ENCODE measurements at regions not wholly inside any gene's neighbourhood (a gene's known extent, or its start where the extent isn't known, plus 50 kb on each side); places are given as distances from the start of the nearest gene placed in this dataset.

DNA sequence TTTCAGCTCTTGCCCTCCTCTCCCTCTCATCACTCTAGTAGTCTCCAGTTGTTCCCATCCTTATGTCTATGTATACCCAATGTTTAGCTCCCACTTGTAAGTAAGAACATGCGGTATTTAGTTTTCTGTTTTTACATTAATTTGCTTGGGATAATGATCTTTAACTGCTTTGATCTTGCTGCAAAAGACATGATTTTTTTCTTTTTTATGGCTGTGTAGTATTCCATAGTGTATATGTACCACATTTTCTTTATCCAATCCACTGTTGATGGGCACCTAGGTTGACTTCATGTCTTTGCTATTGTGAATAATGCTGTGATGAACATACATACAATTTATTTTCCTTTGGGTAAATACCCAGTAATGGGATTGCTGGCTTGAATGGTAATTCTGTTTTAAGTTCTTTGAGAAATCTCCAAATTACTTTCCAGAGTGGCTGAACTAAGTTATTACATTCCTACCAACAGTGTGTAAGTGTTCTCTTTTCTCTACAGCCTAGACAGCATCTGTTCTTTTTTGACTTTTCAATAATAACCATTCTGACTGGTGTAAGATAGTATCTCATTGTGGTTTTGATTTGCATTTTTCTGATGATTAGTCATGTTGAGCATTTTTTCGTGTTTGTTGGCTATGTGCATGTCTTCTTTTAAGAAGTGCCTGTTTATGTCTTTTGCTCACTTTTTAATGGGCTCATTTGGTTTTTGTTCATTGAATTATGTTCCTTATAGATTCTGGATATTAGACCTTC is 179.6 kb upstream of the SLC39A10 start:
- no peak overlapping the region for H3K4me3 ChIP-seq (replicated peaks in 1 of 3; ENCODE audit: low read depth in 2 of 3, low read length in 3 of 3)
- intact Hi-C loops (cut with micrococcal nuclease) = no loop called here
- H3K9ac ChIP-seq (ENCODE audit: insufficient read depth, low read length, poor library complexity, severe bottlenecking) = no peak overlapping the region
- no CpG with 5 or more reads among the region's 2 CpGs for WGBS (ENCODE audit: insufficient coverage)
- peaks cover 0 to 10% (median 5%) of the 10 kb centered on the region in 7 donors for H3K9me3 Mint-ChIP-seq
- H3K36me3 ChIP-seq (replicated peaks in 1 of 2; ENCODE audit: control insufficient read depth in 1 of 2, insufficient read depth in 2 of 2, low read length in 2 of 2) = no peaks in the 10 kb centered on the region
- H3K27ac Mint-ChIP-seq = no peak overlapping the region
- H3K4me3 Mint-ChIP-seq = no peak overlapping the region
- H3K9me3 ChIP-seq (replicated peaks in 1 of 2; ENCODE audit: control insufficient read depth in 1 of 2, insufficient read depth in 1 of 2, low read length in 2 of 2) = no peaks in the 10 kb centered on the region
- H3K36me3 Mint-ChIP-seq = peaks cover 0 to 3% of the 10 kb centered on the region in 2 donors
- TF ChIP-seq, protein P1, sequence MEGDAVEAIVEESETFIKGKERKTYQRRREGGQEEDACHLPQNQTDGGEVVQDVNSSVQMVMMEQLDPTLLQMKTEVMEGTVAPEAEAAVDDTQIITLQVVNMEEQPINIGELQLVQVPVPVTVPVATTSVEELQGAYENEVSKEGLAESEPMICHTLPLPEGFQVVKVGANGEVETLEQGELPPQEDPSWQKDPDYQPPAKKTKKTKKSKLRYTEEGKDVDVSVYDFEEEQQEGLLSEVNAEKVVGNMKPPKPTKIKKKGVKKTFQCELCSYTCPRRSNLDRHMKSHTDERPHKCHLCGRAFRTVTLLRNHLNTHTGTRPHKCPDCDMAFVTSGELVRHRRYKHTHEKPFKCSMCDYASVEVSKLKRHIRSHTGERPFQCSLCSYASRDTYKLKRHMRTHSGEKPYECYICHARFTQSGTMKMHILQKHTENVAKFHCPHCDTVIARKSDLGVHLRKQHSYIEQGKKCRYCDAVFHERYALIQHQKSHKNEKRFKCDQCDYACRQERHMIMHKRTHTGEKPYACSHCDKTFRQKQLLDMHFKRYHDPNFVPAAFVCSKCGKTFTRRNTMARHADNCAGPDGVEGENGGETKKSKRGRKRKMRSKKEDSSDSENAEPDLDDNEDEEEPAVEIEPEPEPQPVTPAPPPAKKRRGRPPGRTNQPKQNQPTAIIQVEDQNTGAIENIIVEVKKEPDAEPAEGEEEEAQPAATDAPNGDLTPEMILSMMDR (IDR thresholded peaks at IDR 0.05) = no peak
- H3K4me1 Mint-ChIP-seq = peaks cover 12% of the 10 kb centered on the region
- no peak overlapping the region for H2AFZ ChIP-seq (ENCODE audit: insufficient read depth, low read depth, low read length, poor library complexity, severe bottlenecking)
- H3K27ac ChIP-seq (ENCODE audit: low read depth in 1 of 2, low read length in 2 of 2) = no peak overlapping the region
- DNase-seq = no peak
- H3K27me3 ChIP-seq (ENCODE audit: control insufficient read depth in 2 of 2, insufficient read depth in 2 of 2, low read length in 2 of 2) = no peaks in the 10 kb centered on the region
- H3K79me2 ChIP-seq (ENCODE audit: insufficient read depth, low read length) = no peaks in the 10 kb centered on the region
- no peak overlapping the region for H3K4me2 ChIP-seq (replicated peaks; ENCODE audit: extremely low read depth, low read length, poor library complexity, severe bottlenecking)
- H3K27me3 Mint-ChIP-seq (ENCODE audit: low read depth in 3 of 3) = peaks cover 0 to 2% (median 2%) of the 10 kb centered on the region in 3 donors
- H3K4me1 ChIP-seq (ENCODE audit: control insufficient read depth in 1 of 2, insufficient read depth in 2 of 2, low read length in 2 of 2) = no peaks in the 10 kb centered on the region
- no peaks in the 10 kb centered on the region for H4K20me1 ChIP-seq (ENCODE audit: insufficient read depth, low read length)

DNA sequence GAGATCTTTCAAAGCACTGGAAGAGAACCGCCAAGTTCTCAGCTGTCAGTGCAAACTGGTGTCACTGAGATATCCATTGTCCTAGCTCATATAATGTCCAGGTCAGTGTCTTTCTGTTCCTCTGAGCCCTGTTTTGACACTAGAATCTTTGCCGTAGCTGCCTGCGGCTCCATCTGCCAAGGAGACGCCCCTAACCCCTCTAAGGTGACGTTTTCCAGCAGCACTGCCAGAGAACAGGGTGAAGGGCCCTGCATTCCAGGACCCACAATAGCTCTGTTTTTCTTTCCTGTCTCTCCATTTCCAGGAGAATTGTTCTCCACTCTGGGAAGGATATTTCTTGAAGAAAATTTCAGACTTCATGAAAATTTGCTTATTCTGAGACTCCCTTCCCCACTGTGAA is 181.7 kb upstream of the SLC39A10 start:
- no peak overlapping the region for H3K4me3 ChIP-seq (replicated peaks in 1 of 3; ENCODE audit: low read depth in 2 of 3, low read length in 3 of 3)
- Mint-ChIP-seq H3K4me3 (no peak overlapping the region), H3K36me3 (peaks cover 0 to 3% of the 10 kb centered on the region in 2 donors), H3K27me3 (ENCODE audit: low read depth in 3 of 3) (peaks cover 0 to 2% (median 2%) of the 10 kb centered on the region in 3 donors), H3K27ac (no peak overlapping the region), H3K9me3 (peaks cover 0 to 9% (median 5%) of the 10 kb centered on the region in 7 donors), H3K4me1 (peaks cover 12% of the 10 kb centered on the region)
- TF ChIP-seq, protein P1 (IDR thresholded peaks at IDR 0.05) = no peak
- H4K20me1 ChIP-seq (ENCODE audit: insufficient read depth, low read length) = no peaks in the 10 kb centered on the region
- no peaks in the 10 kb centered on the region for H3K79me2 ChIP-seq (ENCODE audit: insufficient read depth, low read length)
- DNase-seq = no peak
- no peak overlapping the region for H3K4me2 ChIP-seq (replicated peaks; ENCODE audit: extremely low read depth, low read length, poor library complexity, severe bottlenecking)
- intact Hi-C loops (cut with micrococcal nuclease) = no loop called here
- H3K9ac ChIP-seq (ENCODE audit: insufficient read depth, low read length, poor library complexity, severe bottlenecking) = no peak overlapping the region
- WGBS (ENCODE audit: insufficient coverage) = 98% methylated on average over 5 of the region's 5 CpGs
- H3K27me3 ChIP-seq (ENCODE audit: control insufficient read depth in 2 of 2, insufficient read depth in 2 of 2, low read length in 2 of 2) = no peaks in the 10 kb centered on the region
- peaks cover 8 to 12% of the 10 kb centered on the region in 2 donors for H3K4me1 ChIP-seq (ENCODE audit: control insufficient read depth in 1 of 2, insufficient read depth in 2 of 2, low read length in 2 of 2)
- no peaks in the 10 kb centered on the region for H3K9me3 ChIP-seq (replicated peaks in 1 of 2; ENCODE audit: control insufficient read depth in 1 of 2, insufficient read depth in 1 of 2, low read length in 2 of 2)
- H2AFZ ChIP-seq (ENCODE audit: insufficient read depth, low read depth, low read length, poor library complexity, severe bottlenecking) = no peak overlapping the region
- no peak overlapping the region for H3K27ac ChIP-seq (ENCODE audit: low read depth in 1 of 2, low read length in 2 of 2)
- H3K36me3 ChIP-seq (replicated peaks in 1 of 2; ENCODE audit: control insufficient read depth in 1 of 2, insufficient read depth in 2 of 2, low read length in 2 of 2) = no peaks in the 10 kb centered on the region

Measured in CD14-positive monocyte (primary cell).